ENCODE measurements at regions not wholly inside any gene's neighbourhood (a gene's known extent, or its start where the extent isn't known, plus 50 kb on each side); places are given as distances from the start of the nearest gene placed in this dataset.

GRCh38 chr9:87786876-87787275 is 61.0 kb downstream of the CTSL start:
- H3K27ac ChIP-seq = no peak overlapping the region

GRCh38 chr9:87787735-87788134 is 61.8 kb downstream of the CTSL start:
- Histone ChIP-seq H4K20me1 (ENCODE audit: insufficient read depth) (no peaks in the 10 kb centered on the region), H3K27me3 (ENCODE audit: insufficient read depth, low read depth) (no peaks in the 10 kb centered on the region), H2AFZ (no peak overlapping the region), H3F3A (ENCODE audit: insufficient read depth, low read depth) (peaks cover 10% of the 10 kb centered on the region), H3K4me2 (no peak overlapping the region), H3K9me3 (ENCODE audit: insufficient read depth, low read depth) (no peaks in the 10 kb centered on the region; the same call in 1 of the 2 replicates), H3K4me1 (replicated peaks; ENCODE audit: insufficient read depth) (peaks cover 29% of the 10 kb centered on the region), H3K9me2 (ENCODE audit: insufficient read depth) (no peaks in the 10 kb centered on the region), H3K79me2 (ENCODE audit: low read depth) (no peaks in the 10 kb centered on the region), H3K27ac (no peak overlapping the region), H3K4me3 (no peak overlapping the region), H3K36me3 (ENCODE audit: low read depth) (no peaks in the 10 kb centered on the region)
- TF ChIP-seq EZH2 (IDR thresholded peaks at IDR 0.05; ENCODE audit: low read depth) = no peak
- no peak for TF ChIP-seq CTCF (conservative IDR thresholded peaks at IDR 0.05)
- CTCF ChIA-PET = interaction anchor here (0.5 kb wide), 1 partner anchor 86 kb away, joined by 3 read pairs; no protein-coding TSS in a partner anchor
- intact Hi-C loops (cut with micrococcal nuclease; ENCODE audit: unreplicated experiment) = no loop called here
- no TSS peak for BruUV-seq (replicated peaks)
- DNase-seq = no peak
- POLR2A ChIA-PET (ENCODE audit: unreplicated experiment) = no interaction called here

More at GRCh38 chr9:87786876-87787275, 61.0 kb downstream of the CTSL start:
- H3K4me2 ChIP-seq = no peak overlapping the region
- H3K36me3 ChIP-seq (ENCODE audit: low read depth) = no peaks in the 10 kb centered on the region
- H3K79me2 ChIP-seq (ENCODE audit: low read depth) = no peaks in the 10 kb centered on the region
- no TSS peak for BruUV-seq (replicated peaks)
- ChIA-PET POLR2A (ENCODE audit: unreplicated experiment) (no interaction called here), CTCF (interaction anchor here (0.5 kb wide), 1 partner anchor 86 kb away, joined by 3 read pairs; no protein-coding TSS in a partner anchor)
- H3K4me3 ChIP-seq = no peak overlapping the region
- peaks cover 21% of the 10 kb centered on the region for H3K4me1 ChIP-seq (replicated peaks; ENCODE audit: insufficient read depth)
- no peak overlapping the region for H2AFZ ChIP-seq
- peaks cover 2% of the 10 kb centered on the region; the same call in 1 of the 2 replicates for H3F3A ChIP-seq (ENCODE audit: insufficient read depth, low read depth)
- TF ChIP-seq EZH2 (IDR thresholded peaks at IDR 0.05; ENCODE audit: low read depth) = no peak
- no peak for TF ChIP-seq CTCF (conservative IDR thresholded peaks at IDR 0.05)
- H4K20me1 ChIP-seq (ENCODE audit: insufficient read depth) = no peaks in the 10 kb centered on the region
- no peaks in the 10 kb centered on the region for H3K9me3 ChIP-seq (ENCODE audit: insufficient read depth, low read depth)
- intact Hi-C loops (cut with micrococcal nuclease; ENCODE audit: unreplicated experiment) = no loop called here
- H3K9me2 ChIP-seq (ENCODE audit: insufficient read depth) = no peaks in the 10 kb centered on the region
- no peaks in the 10 kb centered on the region for H3K27me3 ChIP-seq (ENCODE audit: insufficient read depth, low read depth)
- no peak for DNase-seq

GRCh38 chr9:87792831-87793288 is 66.9 kb downstream of the CTSL start:
- Histone ChIP-seq H3F3A (ENCODE audit: insufficient read depth, low read depth) (peaks cover 20% of the 10 kb centered on the region), H3K4me1 (replicated peaks; ENCODE audit: insufficient read depth) (peaks cover 70% of the 10 kb centered on the region), H3K4me2 (peak overlapping the region; percentile 87), H2AFZ (no peak overlapping the region), H3K4me3 (peak overlapping the region; percentile 48; the same call in 1 of the 2 replicates), H4K20me1 (ENCODE audit: insufficient read depth) (no peaks in the 10 kb centered on the region), H3K9me2 (ENCODE audit: insufficient read depth) (no peaks in the 10 kb centered on the region), H3K79me2 (ENCODE audit: low read depth) (no peaks in the 10 kb centered on the region), H3K27me3 (ENCODE audit: insufficient read depth, low read depth) (no peaks in the 10 kb centered on the region), H3K36me3 (ENCODE audit: low read depth) (no peaks in the 10 kb centered on the region), H3K27ac (peak overlapping the region; percentile 100), H3K9me3 (ENCODE audit: insufficient read depth, low read depth) (no peaks in the 10 kb centered on the region; the same call in 1 of the 2 replicates)
- intact Hi-C loops (cut with micrococcal nuclease; ENCODE audit: unreplicated experiment) = loop anchor here (1.0 kb wide), 3 partner anchors 27 to 80 kb away; partner anchors contain the start of gene CTSL
- no TSS peak for BruUV-seq (replicated peaks)
- POLR2A ChIA-PET (ENCODE audit: unreplicated experiment) = interaction anchor here (0.6 kb wide), 5 partner anchors 10 to 742 kb away, joined by 4 to 27 read pairs (median 8); partner anchors contain the start of gene CTSL
- TF ChIP-seq EZH2 (IDR thresholded peaks at IDR 0.05; ENCODE audit: low read depth) (no peak), CTCF (conservative IDR thresholded peaks at IDR 0.05) (peak; percentile 54)
- DNase-seq = peak; percentile 90 to 98
- CTCF ChIA-PET = interaction anchor here (1.1 to 1.7 kb wide), 5 partner anchors 9 to 70 kb away, joined by 3 to 7 read pairs (median 5); partner anchors contain the start of gene CTSL

Measured in PC-9 (cell line).